GM21526 (cell line): ENCODE measurements at regions not wholly inside any gene's neighbourhood (a gene's known extent, or its start where the extent isn't known, plus 50 kb on each side); places are given as distances from the start of the nearest gene placed in this dataset.
A peak's percentile ranks its signal among the peaks of the same experiment; 100 is the strongest.

Source experiments
- ATAC-seq: cut with Tn5 transposase; IDR thresholded peaks from one replicate; pipeline ENCODE4 v1.9.1; 2021; ENCODE audit warnings: moderate library complexity; ENCODE audit not compliant: unreplicated experiment, low FRiP score

GRCh38 chr5:92494508-92494907 is 1086.5 kb downstream of the NR2F1-AS1 start:
- ATAC-seq: no peak

DNA sequence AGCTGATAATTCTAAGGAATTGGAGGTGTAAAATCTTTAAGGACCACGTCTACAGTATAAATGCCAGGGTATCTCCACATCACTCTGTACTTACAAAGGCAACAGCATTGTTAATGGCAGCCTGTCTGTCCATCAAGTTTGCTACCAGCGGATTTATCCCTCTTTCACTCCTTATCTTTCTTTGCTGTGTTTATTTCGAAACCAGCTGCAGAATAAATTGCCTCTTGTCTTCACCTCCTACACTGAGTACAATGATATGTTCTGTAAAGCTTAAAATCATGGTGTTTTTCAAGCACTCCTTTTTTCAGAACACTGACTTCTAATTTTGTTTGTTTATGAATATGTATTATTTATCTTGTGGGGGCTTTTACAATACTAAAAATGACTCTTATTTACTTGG is 1088.1 kb downstream of the NR2F1-AS1 start:
- ATAC-seq: no peak

DNA sequence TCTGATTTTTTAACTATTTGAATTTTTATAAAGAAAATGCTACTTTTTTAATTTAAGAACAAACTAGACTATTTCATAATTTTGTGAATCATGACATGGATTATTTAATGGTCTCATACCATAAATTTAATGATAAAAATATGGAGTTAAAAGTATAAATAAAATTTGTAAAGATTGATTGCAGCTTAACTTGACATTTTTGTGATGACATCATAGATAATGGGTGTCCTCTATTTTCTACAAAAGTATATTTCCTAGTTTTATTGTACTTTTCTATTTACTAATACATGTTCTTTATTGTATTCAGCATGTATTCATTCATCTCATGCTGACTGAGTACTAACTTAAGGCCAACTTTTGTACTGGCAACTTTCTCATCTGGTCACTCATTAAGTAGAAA is 1096.5 kb downstream of the NR2F1-AS1 start:
- no peak for ATAC-seq

- ATAC-seq: no peak
Measured at GRCh38 chr5:92472981-92473566, 1090.0 kb upstream of the ARRDC3 start.

DNA sequence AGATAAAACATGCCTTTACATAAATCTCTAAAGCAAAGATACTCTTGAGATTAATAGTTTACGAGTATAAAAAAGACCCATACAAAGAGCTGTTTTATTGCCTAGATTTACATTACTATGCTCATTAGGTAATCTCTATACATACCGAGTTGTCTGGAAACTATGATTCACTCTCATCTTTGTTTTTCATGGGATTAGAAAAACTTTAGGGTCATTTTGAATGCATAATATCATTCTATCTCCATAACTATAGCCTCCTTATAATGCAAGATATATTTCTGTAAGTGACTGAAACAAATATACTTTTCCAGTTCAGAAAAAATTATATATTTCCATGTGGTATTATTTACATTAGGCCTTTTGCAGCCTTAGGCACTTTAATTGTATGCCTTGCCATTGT is 1088.7 kb upstream of the ARRDC3 start:
- ATAC-seq: no peak

DNA sequence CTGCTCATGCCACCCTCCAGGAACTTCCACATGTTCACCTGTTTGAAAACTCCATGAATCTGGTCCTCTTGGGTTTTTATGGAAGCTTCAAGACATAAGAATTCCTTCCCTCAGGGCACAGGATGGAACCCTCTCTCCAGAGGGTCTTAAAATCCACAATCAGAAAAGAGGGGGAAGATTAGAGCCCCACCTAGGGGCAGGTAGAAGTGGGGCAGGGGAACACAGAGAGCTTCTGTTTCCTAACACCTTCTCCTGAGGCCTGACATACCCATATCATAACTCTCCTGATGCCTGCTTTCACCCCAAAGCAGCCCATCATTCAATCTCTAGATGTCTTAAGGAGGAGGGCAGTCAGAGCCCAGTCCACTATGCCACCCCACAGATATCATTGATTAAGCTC is 1087.7 kb upstream of the ARRDC3 start:
- ATAC-seq: no peak

DNA sequence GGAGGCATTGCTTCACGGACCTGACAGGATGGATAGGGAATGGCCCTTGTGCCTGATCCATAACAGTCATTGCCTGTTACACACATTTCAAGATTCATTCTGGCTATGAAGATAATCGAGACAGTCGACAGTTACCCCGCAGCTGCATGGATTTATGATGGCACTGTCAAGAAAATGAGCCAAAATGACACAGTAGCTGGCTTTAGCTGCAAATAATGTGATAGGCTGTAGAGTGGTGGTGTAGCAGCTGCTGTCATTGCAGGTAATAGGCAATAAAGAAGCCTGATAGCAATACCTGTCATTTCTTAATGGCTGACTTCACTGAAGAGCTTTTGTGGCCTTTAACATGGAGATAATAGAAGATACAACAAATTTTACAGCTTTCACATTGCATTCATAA is 1085.2 kb upstream of the ARRDC3 start:
- no peak for ATAC-seq

- ATAC-seq: no peak
Measured at GRCh38 chr5:92467695-92468094, 1084.6 kb upstream of the ARRDC3 start.

DNA sequence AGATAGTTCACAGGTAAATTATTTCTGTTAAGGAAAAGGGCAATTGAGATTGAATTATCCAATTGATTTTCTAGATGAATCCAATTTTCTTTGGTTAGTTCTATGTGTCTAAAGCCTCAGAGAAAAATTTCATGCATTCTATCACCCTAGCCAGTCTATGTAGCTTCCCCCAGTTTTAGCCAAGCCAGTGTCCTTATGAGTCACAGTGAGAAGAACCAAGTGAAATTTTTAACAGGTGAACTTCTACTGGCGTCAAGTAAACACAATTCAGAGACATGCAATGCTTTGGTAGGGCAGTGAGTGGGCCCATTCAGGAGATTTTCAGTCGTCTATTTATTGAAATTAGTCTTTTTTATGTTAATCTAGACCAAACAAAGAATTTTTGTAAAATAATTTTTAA is 1077.4 kb upstream of the ARRDC3 start:
- no peak for ATAC-seq

DNA sequence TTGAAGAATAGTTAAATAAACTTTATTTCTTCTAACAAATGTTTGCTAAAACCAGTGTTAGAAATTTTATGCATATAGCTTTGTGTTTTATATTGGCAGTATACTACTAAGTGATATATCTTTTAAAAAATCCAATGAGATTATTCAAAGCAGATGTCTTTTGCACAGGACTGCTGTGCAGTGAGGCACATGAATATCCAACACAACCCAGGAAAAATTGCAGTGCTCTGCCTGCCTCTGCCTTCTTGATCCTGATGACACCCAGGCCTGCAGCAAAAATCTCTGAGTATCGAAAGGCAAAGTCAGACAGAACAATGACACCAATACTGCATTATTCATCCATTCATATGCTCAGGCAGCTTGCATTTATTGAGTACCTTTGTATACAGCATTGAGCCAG is 1076.5 kb upstream of the ARRDC3 start:
- no peak for ATAC-seq

DNA sequence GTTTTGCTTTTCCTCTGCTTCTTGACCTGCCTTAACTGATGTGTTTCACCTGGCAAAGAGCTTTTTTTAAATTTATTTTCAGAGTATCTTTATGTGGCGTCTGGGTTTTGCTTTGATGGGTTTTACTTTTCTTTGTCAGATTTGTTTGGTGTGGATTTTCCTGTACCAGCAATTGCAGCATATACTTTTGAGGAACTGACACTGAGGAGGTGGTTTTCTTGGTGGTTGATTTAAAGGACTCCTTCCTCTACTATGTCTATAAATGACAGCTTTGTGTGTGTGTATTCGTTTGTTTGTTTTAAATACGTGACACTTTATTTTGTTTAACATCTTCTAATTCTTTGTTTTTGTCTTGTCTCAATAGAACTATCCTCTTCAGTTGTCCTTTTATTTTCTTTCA is 1071.9 kb upstream of the ARRDC3 start:
- peak; percentile 99 for ATAC-seq

- ATAC-seq: no peak
Measured at GRCh38 chr5:92444888-92445287, 1061.8 kb upstream of the ARRDC3 start.

DNA sequence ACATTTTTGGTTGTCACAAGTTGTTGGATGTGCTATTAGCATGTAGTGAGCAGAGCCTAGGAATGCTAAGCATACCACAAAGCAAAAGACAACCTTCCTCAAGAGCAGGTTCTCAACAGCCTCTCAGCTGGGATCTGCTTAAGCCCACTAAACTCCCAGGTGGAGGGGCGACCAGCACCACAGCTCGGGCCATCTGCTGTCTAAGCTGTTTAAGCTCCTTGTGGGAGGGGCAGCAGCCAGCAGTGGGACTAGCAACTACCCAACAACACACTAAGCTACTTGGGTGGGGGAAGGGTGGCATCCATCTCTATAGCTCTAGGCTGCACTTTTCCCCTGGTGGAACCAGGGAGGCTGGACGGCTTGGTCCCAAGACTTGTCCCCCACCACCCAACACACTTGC is 1052.7 kb upstream of the ARRDC3 start:
- no peak for ATAC-seq

GRCh38 chr5:92429646-92430045 is 1046.5 kb upstream of the ARRDC3 start:
- ATAC-seq: no peak

DNA sequence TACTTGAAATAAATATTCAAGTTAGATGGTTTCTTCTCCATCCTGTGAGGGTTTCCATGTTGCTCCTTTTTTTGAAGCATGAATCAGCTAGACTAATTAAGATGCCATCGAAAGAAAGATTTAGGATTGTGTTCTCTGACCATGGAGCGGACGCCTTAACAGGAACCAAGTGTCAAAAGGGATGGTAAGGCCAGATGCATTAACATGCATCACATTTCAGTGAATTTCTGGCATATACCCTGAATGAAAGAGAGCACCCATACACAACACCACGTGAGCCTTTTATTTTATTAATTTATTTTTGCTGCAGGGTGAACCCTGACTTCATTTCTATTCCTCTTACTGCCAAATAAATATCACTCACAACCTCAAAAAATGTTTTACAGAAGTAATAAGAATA is 1045.3 kb upstream of the ARRDC3 start:
- ATAC-seq: no peak

GRCh38 chr5:92424785-92425426 is 1041.8 kb upstream of the ARRDC3 start:
- no peak for ATAC-seq

- no peak for ATAC-seq
Measured at GRCh38 chr5:92421942-92422341, 1038.8 kb upstream of the ARRDC3 start.

GRCh38 chr5:92421196-92421595 is 1038.1 kb upstream of the ARRDC3 start:
- ATAC-seq: no peak

DNA sequence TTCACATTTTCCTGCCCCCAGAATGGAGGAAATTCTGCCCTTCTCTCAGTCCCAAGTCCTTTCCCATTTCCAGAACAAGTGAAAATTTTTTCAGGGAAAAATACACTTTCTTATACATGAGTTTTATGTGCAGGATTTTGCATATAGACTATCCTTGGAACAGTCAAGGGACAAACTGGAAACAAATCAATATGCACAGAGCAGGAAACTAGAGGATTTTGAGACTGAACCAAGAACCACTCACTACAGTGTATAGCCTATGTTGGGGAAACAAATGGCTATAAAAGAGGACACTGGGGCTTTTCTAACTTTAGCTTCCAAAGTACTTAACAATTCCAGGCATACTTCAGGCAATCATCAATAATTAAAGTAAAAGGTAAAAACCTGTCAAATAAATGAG is 1036.1 kb upstream of the ARRDC3 start:
- no peak for ATAC-seq

GRCh38 chr5:92418341-92418740 is 1035.2 kb upstream of the ARRDC3 start:
- no peak for ATAC-seq

- ATAC-seq: no peak
Measured at GRCh38 chr5:92409134-92409533, 1026.0 kb upstream of the ARRDC3 start.

- ATAC-seq: no peak
Measured at GRCh38 chr5:92402956-92403702, 1020.0 kb upstream of the ARRDC3 start.
